GM21360 (cell line): ENCODE measurements at regions not wholly inside any gene's neighbourhood (a gene's known extent, or its start where the extent isn't known, plus 50 kb on each side); places are given as distances from the start of the nearest gene placed in this dataset.
A peak's percentile ranks its signal among the peaks of the same experiment; 100 is the strongest.
"Not testable (repeated sequence)": the region's sequence is repeated elsewhere in the genome, so short reads cannot be mapped to it uniquely, and the experiment has no call there.

Source experiments
- ATAC-seq: cut with Tn5 transposase; IDR thresholded peaks from one replicate; pipeline ENCODE4 v1.9.1; 2021; ENCODE audit warnings: mild to moderate bottlenecking, moderate library complexity; ENCODE audit not compliant: unreplicated experiment

GRCh38 chr2:117618607-117619006, 195.9 kb upstream of the DDX18 start:
- no peak for ATAC-seq

GRCh38 chr2:117621326-117621725, 193.2 kb upstream of the DDX18 start:
- no peak for ATAC-seq

GRCh38 chr2:117623175-117623574, 191.3 kb upstream of the DDX18 start:
- ATAC-seq, result not testable (repeated sequence)

GRCh38 chr2:117631152-117631945, 183.1 kb upstream of the DDX18 start:
- ATAC-seq, result no peak

GRCh38 chr2:117635481-117635880, 179.0 kb upstream of the DDX18 start:
- no peak for ATAC-seq

GRCh38 chr2:117639401-117639800, 175.1 kb upstream of the DDX18 start:
- ATAC-seq, result no peak

- ATAC-seq, result no peak
These were observed 170.1 kb upstream of the DDX18 start for GRCh38 chr2:117644403-117644802.

GRCh38 chr2:117645458-117645857, 169.0 kb upstream of the DDX18 start:
- no peak for ATAC-seq

GRCh38 chr2:117646099-117646498, 168.4 kb upstream of the DDX18 start:
- ATAC-seq, result no peak

GRCh38 chr2:117646872-117647271, 167.6 kb upstream of the DDX18 start:
- ATAC-seq, result no peak

GRCh38 chr2:117656546-117656945, 157.9 kb upstream of the DDX18 start:
- ATAC-seq, result no peak

GRCh38 chr2:117661619-117662018, 152.9 kb upstream of the DDX18 start:
- no peak for ATAC-seq

GRCh38 chr2:117674172-117674571, 140.3 kb upstream of the DDX18 start:
- ATAC-seq, result no peak

GRCh38 chr2:117679952-117680351, 134.5 kb upstream of the DDX18 start:
- no peak for ATAC-seq

- ATAC-seq, result no peak
These were observed 129.6 kb upstream of the DDX18 start for GRCh38 chr2:117684919-117685318.

- peak; percentile 80 for ATAC-seq
These were observed 127.8 kb upstream of the DDX18 start for GRCh38 chr2:117686699-117687098.

GRCh38 chr2:117691595-117691994, 122.9 kb upstream of the DDX18 start:
- no peak for ATAC-seq

- no peak for ATAC-seq
These were observed 122.3 kb upstream of the DDX18 start for GRCh38 chr2:117692001-117692763.

GRCh38 chr2:117693154-117693553, 121.3 kb upstream of the DDX18 start:
- ATAC-seq, result no peak

- no peak for ATAC-seq
These were observed 120.8 kb upstream of the DDX18 start for GRCh38 chr2:117693651-117694050.

- ATAC-seq, result no peak
These were observed 116.2 kb upstream of the DDX18 start for GRCh38 chr2:117698287-117698686.

- ATAC-seq, result no peak
These were observed 115.7 kb upstream of the DDX18 start for GRCh38 chr2:117698819-117699218.
